GM12873 (cell line): ENCODE measurements at regions not wholly inside any gene's neighbourhood (a gene's known extent, or its start where the extent isn't known, plus 50 kb on each side); places are given as distances from the start of the nearest gene placed in this dataset.

ENCODE experiments used
- CTCF ChIP-seq: IDR thresholded peaks from 2 replicates; pipeline ENCODE4 v1.5.1; 2012; ENCODE audit warnings: low read depth, mild to moderate bottlenecking, moderate library complexity, low read length, control low read depth; ENCODE audit not compliant: insufficient read depth; ENCODE audit errors: missing control alignments

GRCh38 chr3:103617961-103618360 lies 1183.1 kb downstream of the ZPLD1 start:
- no peak for TF ChIP-seq CTCF

GRCh38 chr3:103624271-103624670 lies 1189.5 kb downstream of the ZPLD1 start:
- no peak for TF ChIP-seq CTCF

GRCh38 chr3:103629391-103629790 lies 1194.6 kb downstream of the ZPLD1 start:
- no peak for TF ChIP-seq CTCF

GRCh38 chr3:103644450-103644849 lies 1209.6 kb downstream of the ZPLD1 start:
- no peak for TF ChIP-seq CTCF

GRCh38 chr3:103653996-103654395 lies 1219.2 kb downstream of the ZPLD1 start:
- TF ChIP-seq CTCF: no peak

- no peak for TF ChIP-seq CTCF
These were observed 1222.9 kb downstream of the ZPLD1 start for GRCh38 chr3:103657756-103658155.

GRCh38 chr3:103660810-103661209 lies 1226.0 kb downstream of the ZPLD1 start:
- TF ChIP-seq CTCF: no peak
